NB4 (cell line): ENCODE measurements at regions not wholly inside any gene's neighbourhood (a gene's known extent, or its start where the extent isn't known, plus 50 kb on each side); places are given as distances from the start of the nearest gene placed in this dataset.

Source experiments
- CTCF ChIP-seq: IDR thresholded peaks from one replicate; pipeline ENCODE4 v1.5.1; 2012; ENCODE audit warnings: low read depth, low read length
- POLR2A ChIP-seq: IDR thresholded peaks from 2 replicates; pipeline ENCODE4 v1.6.1; 2011; ENCODE audit warnings: mild to moderate bottlenecking; ENCODE audit not compliant: insufficient read length; ENCODE audit errors: extremely low read depth

DNA sequence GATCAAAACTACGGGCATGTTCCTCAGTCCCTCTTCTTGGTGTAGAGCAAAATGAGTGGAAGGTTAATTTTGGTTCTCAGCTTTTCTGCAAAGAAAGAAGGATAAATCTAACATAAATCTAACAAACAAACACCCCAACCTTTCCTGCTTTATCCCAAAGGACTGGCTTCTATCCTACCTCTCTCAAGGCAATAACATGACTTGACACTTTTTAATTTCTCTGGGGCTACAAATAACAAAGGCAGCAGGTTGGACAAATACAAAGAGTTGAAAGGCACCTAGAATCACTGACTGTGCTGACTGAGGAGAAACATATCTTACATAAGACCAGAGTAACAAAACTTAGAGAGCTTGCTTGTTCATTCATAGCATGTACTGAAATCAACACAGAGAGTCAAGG lies 703.6 kb upstream of the PITX2 start:
- TF ChIP-seq CTCF (no peak), POLR2A (no peak)
